ENCODE measurements at regions not wholly inside any gene's neighbourhood (a gene's known extent, or its start where the extent isn't known, plus 50 kb on each side); places are given as distances from the start of the nearest gene placed in this dataset.
"Not testable (repeated sequence)": the region's sequence is repeated elsewhere in the genome, so short reads cannot be mapped to it uniquely, and the experiment has no call there.

DNA sequence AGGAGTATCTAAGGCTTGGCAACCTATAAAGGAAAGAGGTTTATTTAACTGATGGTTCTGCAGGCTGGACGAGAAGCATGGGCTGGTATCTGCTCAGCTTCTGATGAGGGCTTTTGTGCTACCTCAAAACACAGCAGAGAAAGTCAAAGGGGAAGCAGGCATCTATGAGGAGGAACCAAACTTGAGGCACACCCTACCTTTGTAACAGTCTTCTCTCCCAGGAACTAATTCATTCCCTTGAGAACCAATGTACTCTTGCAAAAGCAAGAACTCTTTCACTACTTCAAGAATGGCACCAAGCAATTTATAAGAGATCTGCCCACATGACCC lies 109.0 kb downstream of the CGGBP1 start:
- whole genome bisulfite sequencing, 2 donors: 17 to 33% methylated on average over 1 of the region's 1 CpG
- H3K9me3 ChIP-seq: no peaks in the 10 kb centered on the region
- ATAC-seq: no peak
- H3K4me3 ChIP-seq: no peak overlapping the region
- intact Hi-C loops (cut with DNase I): no loop called here
- no peaks in the 10 kb centered on the region for H3K4me1 ChIP-seq
- TF ChIP-seq POLR2A (IDR thresholded peaks at IDR 0.05): no peak
- TF ChIP-seq, protein P1, sequence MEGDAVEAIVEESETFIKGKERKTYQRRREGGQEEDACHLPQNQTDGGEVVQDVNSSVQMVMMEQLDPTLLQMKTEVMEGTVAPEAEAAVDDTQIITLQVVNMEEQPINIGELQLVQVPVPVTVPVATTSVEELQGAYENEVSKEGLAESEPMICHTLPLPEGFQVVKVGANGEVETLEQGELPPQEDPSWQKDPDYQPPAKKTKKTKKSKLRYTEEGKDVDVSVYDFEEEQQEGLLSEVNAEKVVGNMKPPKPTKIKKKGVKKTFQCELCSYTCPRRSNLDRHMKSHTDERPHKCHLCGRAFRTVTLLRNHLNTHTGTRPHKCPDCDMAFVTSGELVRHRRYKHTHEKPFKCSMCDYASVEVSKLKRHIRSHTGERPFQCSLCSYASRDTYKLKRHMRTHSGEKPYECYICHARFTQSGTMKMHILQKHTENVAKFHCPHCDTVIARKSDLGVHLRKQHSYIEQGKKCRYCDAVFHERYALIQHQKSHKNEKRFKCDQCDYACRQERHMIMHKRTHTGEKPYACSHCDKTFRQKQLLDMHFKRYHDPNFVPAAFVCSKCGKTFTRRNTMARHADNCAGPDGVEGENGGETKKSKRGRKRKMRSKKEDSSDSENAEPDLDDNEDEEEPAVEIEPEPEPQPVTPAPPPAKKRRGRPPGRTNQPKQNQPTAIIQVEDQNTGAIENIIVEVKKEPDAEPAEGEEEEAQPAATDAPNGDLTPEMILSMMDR (IDR thresholded peaks at IDR 0.05): no peak
- H3K36me3 ChIP-seq (replicated peaks in 1 of 2; ENCODE audit: insufficient read depth in 1 of 2, low read depth in 2 of 2): no peaks in the 10 kb centered on the region
- no peak for DNase-seq
- no peaks in the 10 kb centered on the region for H3K27me3 ChIP-seq
- H3K27ac ChIP-seq: no peak overlapping the region

DNA sequence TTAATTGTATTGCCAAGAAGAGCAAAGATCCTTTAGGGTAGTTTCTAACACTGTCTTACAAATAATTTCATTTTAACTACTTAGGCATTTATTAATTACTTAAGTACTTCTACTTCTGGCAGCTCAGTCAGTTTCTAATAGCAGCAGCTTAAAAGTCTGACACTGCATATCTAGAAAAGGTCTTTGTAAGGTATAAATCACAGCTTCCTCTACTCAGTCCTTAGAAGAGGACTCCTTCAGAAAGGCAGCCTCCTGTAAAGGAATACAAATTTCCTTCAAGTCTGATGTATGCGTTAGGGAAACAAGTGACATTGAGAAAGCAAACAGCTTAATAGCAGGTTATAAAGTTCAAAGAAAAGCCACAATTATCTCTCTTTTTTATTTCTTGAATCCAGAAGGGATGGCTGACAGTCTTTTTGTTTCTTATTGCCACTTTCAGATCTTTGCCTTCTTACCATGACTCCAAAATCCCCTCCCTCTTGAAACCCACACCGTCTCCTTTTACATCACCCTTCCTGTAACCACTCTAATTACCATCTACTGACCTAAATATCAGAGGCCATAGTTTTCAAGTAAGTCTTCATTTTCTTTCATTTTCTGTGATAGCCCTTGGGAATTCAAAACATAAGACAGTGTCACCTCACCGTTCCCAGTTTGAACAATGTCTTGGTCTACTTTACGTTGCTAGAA lies 109.5 kb downstream of the CGGBP1 start:
- DNase-seq (no peak), ATAC-seq (no peak)
- Histone ChIP-seq H3K36me3 (replicated peaks in 1 of 2; ENCODE audit: insufficient read depth in 1 of 2, low read depth in 2 of 2) (no peaks in the 10 kb centered on the region), H3K9me3 (no peaks in the 10 kb centered on the region), H3K4me3 (no peak overlapping the region), H3K4me1 (no peaks in the 10 kb centered on the region), H3K27ac (no peak overlapping the region), H3K27me3 (no peaks in the 10 kb centered on the region)
- TF ChIP-seq POLR2A (IDR thresholded peaks at IDR 0.05): no peak
- TF ChIP-seq, protein P1 (IDR thresholded peaks at IDR 0.05): no peak
- intact Hi-C loops (cut with DNase I): no loop called here
- 65 to 76% methylated on average over 4 of the region's 4 CpGs for WGBS, 2 donors

- DNase-seq; H3K27me3 ChIP-seq; H3K36me3 ChIP-seq (replicated peaks in 1 of 2; ENCODE audit: insufficient read depth in 1 of 2, low read depth in 2 of 2); intact Hi-C loops (cut with DNase I); H3K4me1 ChIP-seq; H3K27ac ChIP-seq; H3K4me3 ChIP-seq; H3K9me3 ChIP-seq; ATAC-seq: not testable (repeated sequence)
- 85 to 93% methylated on average over 20 of the region's 20 CpGs for WGBS, 2 donors
Observed at GRCh38 chr3:87946007-87946406, 112.8 kb downstream of the CGGBP1 start.

- ATAC-seq; H3K4me1 ChIP-seq; intact Hi-C loops (cut with DNase I); H3K4me3 ChIP-seq; H3K27me3 ChIP-seq; H3K27ac ChIP-seq; H3K36me3 ChIP-seq (replicated peaks in 1 of 2; ENCODE audit: insufficient read depth in 1 of 2, low read depth in 2 of 2); H3K9me3 ChIP-seq; DNase-seq: not testable (repeated sequence)
- 86 to 93% methylated on average over 6 to 8 of the region's 8 CpGs for WGBS, 2 donors
Observed at GRCh38 chr3:87942256-87942655, 116.5 kb downstream of the CGGBP1 start.

DNA sequence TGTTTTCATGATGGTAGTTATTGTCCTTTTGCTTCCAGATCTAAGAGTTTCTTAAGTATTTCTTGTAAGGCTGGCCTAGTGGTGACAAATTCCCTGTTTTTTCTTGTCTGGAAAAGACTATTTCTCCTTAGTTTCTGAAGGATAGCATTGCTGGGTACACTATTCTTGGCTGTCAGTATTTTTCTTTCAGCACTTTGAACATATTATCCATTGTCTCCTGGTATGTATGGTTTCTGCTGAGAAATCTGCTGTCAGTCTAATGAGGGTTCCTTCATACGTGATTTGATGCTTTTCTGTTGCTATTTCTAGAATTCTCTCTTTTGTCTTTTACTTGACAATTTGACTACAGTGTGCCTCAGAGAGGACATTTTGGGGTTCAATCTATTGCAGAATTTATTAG lies 134.3 kb downstream of the CGGBP1 start:
- peaks cover 0 to 4% (median 0%) of the 10 kb centered on the region in 3 donors for H3K9me3 ChIP-seq
- DNase-seq (no peak), ATAC-seq (no peak)
- intact Hi-C loops (cut with DNase I): no loop called here
- no peaks in the 10 kb centered on the region for H3K27me3 ChIP-seq
- H3K27ac ChIP-seq: no peak overlapping the region
- no peaks in the 10 kb centered on the region for H3K36me3 ChIP-seq (replicated peaks in 1 of 2; ENCODE audit: insufficient read depth in 1 of 2, low read depth in 2 of 2)
- TF ChIP-seq, protein P1 (IDR thresholded peaks at IDR 0.05): no peak
- TF ChIP-seq POLR2A (IDR thresholded peaks at IDR 0.05): no peak
- H3K4me1 ChIP-seq: no peaks in the 10 kb centered on the region
- 34 to 65% methylated on average over 1 of the region's 1 CpG for WGBS, 2 donors
- H3K4me3 ChIP-seq: no peak overlapping the region

DNA sequence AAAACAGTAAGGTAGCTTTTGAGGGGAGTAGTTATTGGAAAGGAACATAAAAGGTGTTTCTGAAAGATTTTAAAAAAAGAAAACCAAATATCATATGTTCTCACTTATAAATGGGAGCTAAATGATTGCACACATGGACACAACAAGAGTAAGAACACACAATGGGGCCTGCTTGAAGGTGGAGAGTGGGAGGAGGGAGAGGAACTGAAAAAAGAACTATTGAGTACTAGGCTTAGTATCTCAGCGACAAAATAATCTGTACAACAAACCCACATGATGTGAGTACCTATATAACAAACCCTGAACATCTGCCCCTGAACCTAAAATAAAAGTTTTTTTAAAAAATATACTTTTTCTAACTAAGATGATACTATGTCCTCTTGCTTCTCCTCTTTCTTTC lies 138.3 kb downstream of the CGGBP1 start:
- H3K27ac ChIP-seq: no peak overlapping the region
- intact Hi-C loops (cut with DNase I): no loop called here

More for the DNA sequence above, 138.3 kb downstream of the CGGBP1 start:
- Histone ChIP-seq H3K9me3 (peaks cover 0 to 4% (median 0%) of the 10 kb centered on the region in 3 donors), H3K36me3 (replicated peaks in 1 of 2; ENCODE audit: insufficient read depth in 1 of 2, low read depth in 2 of 2) (no peaks in the 10 kb centered on the region), H3K27me3 (no peaks in the 10 kb centered on the region), H3K4me3 (no peak overlapping the region), H3K4me1 (no peaks in the 10 kb centered on the region)
- DNase-seq (no peak), ATAC-seq (no peak)
- 26 to 41% methylated on average over 1 of the region's 1 CpG for whole genome bisulfite sequencing, 2 donors
- TF ChIP-seq, protein P1 (IDR thresholded peaks at IDR 0.05): no peak
- TF ChIP-seq POLR2A (IDR thresholded peaks at IDR 0.05): no peak

Measured in body of pancreas (tissue), 4 donors.